ENCODE measurements at regions not wholly inside any gene's neighbourhood (a gene's known extent, or its start where the extent isn't known, plus 50 kb on each side); places are given as distances from the start of the nearest gene placed in this dataset.

DNA sequence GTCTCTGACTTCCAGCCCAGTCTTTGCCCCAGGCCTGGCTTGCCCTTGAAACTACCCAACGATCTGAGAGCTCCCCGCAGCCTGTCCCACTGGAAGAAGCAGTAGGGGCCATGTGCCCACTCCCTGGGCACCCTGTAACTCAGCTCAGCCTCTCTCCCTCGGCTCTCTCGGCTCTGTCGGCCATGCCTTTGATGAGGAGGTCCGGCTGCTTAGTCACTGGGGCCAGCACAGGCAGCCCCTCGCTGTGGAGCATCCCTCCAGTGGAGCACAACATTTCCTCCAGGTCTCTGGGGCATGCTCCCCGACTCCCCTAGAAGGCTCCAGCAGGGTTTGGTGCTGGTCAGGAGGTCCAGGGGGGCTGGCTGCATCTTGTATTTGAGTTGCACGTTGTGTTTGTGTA, 83.3 kb upstream of the DISP3 start:
- TF ChIP-seq, protein P1, sequence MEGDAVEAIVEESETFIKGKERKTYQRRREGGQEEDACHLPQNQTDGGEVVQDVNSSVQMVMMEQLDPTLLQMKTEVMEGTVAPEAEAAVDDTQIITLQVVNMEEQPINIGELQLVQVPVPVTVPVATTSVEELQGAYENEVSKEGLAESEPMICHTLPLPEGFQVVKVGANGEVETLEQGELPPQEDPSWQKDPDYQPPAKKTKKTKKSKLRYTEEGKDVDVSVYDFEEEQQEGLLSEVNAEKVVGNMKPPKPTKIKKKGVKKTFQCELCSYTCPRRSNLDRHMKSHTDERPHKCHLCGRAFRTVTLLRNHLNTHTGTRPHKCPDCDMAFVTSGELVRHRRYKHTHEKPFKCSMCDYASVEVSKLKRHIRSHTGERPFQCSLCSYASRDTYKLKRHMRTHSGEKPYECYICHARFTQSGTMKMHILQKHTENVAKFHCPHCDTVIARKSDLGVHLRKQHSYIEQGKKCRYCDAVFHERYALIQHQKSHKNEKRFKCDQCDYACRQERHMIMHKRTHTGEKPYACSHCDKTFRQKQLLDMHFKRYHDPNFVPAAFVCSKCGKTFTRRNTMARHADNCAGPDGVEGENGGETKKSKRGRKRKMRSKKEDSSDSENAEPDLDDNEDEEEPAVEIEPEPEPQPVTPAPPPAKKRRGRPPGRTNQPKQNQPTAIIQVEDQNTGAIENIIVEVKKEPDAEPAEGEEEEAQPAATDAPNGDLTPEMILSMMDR (conservative IDR thresholded peaks at IDR 0.05 in 1 of 2, IDR thresholded peaks at IDR 0.05 in 1 of 2; ENCODE audit: extremely low read depth in 1 of 2, insufficient read depth in 1 of 2, low read depth in 1 of 2, low read length in 2 of 2): no peak
- TF ChIP-seq EZH2 (IDR thresholded peaks at IDR 0.05; ENCODE audit: borderline replicate concordance, low read length): no peak
